GM12874 (cell line): ENCODE measurements at regions not wholly inside any gene's neighbourhood (a gene's known extent, or its start where the extent isn't known, plus 50 kb on each side); places are given as distances from the start of the nearest gene placed in this dataset.

Experiments used
- TF ChIP-seq, protein P1 (sequence below): IDR thresholded peaks from 2 replicates; pipeline ENCODE4 v1.5.1; 2011; ENCODE audit warnings: low read depth, mild to moderate bottlenecking, control low read depth, low read length, moderate library complexity; ENCODE audit not compliant: insufficient read depth

- TF ChIP-seq, protein P1, sequence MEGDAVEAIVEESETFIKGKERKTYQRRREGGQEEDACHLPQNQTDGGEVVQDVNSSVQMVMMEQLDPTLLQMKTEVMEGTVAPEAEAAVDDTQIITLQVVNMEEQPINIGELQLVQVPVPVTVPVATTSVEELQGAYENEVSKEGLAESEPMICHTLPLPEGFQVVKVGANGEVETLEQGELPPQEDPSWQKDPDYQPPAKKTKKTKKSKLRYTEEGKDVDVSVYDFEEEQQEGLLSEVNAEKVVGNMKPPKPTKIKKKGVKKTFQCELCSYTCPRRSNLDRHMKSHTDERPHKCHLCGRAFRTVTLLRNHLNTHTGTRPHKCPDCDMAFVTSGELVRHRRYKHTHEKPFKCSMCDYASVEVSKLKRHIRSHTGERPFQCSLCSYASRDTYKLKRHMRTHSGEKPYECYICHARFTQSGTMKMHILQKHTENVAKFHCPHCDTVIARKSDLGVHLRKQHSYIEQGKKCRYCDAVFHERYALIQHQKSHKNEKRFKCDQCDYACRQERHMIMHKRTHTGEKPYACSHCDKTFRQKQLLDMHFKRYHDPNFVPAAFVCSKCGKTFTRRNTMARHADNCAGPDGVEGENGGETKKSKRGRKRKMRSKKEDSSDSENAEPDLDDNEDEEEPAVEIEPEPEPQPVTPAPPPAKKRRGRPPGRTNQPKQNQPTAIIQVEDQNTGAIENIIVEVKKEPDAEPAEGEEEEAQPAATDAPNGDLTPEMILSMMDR: no peak
Measured at GRCh38 chr5:153340139-153340538, 150.3 kb upstream of the GRIA1 start.

DNA sequence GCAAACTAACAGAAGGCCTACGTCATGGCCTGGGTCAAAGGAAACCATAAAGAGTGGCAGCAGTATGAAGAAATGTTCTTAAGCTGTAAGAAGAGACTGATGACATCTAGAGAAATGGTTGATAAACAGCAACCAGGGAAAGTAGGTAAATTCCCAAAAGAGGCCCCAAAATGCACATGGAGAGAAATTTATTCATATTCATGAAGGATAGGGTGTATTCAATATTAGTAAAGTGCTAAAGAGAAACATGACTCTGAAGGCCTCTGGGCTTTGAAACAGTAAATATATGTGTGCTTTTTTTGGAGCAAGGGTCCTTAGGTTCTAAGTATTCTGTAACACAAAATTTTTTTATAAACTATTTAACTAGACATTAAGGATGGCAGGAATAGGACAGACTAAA is 149.7 kb upstream of the GRIA1 start:
- TF ChIP-seq, protein P1: no peak

- TF ChIP-seq, protein P1: no peak
Measured at GRCh38 chr5:153342487-153342886, 148.0 kb upstream of the GRIA1 start.

GRCh38 chr5:153347611-153348010 is 142.9 kb upstream of the GRIA1 start:
- TF ChIP-seq, protein P1: no peak

- TF ChIP-seq, protein P1: no peak
Measured at GRCh38 chr5:153350175-153350883, 140.1 kb upstream of the GRIA1 start.

GRCh38 chr5:153352685-153353219 is 137.7 kb upstream of the GRIA1 start:
- TF ChIP-seq, protein P1: no peak

DNA sequence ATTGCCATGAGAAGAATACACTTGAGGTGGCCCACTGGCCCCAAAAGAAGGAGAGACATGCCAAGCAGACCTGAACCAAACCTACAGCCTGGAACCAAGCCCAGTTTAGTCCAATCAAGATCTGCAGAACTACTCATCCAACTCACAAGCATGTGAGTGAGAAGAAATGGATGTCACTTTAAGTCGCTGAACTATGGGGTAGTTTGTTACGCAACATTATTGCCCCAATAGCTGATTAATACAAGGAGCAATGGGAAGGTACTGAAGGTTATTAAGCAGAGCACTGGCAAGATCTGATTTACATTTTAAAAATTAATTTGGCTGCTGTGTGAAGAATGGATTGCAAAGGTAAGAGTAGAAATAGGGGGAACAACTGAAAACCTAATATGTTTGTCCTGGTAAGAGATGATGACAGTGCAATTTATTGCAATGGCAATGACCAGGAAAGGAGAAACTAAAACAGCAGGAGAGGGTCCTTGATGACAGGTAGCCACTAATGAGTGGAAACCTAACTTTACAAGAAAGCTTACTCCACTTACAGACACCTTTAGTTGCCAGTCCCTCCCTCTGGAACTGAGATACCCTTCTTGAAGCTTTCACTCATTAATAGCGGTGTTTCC is 132.9 kb upstream of the GRIA1 start:
- TF ChIP-seq, protein P1: no peak
